ENCODE measurements at regions not wholly inside any gene's neighbourhood (a gene's known extent, or its start where the extent isn't known, plus 50 kb on each side); places are given as distances from the start of the nearest gene placed in this dataset.

- TF ChIP-seq, protein P1, sequence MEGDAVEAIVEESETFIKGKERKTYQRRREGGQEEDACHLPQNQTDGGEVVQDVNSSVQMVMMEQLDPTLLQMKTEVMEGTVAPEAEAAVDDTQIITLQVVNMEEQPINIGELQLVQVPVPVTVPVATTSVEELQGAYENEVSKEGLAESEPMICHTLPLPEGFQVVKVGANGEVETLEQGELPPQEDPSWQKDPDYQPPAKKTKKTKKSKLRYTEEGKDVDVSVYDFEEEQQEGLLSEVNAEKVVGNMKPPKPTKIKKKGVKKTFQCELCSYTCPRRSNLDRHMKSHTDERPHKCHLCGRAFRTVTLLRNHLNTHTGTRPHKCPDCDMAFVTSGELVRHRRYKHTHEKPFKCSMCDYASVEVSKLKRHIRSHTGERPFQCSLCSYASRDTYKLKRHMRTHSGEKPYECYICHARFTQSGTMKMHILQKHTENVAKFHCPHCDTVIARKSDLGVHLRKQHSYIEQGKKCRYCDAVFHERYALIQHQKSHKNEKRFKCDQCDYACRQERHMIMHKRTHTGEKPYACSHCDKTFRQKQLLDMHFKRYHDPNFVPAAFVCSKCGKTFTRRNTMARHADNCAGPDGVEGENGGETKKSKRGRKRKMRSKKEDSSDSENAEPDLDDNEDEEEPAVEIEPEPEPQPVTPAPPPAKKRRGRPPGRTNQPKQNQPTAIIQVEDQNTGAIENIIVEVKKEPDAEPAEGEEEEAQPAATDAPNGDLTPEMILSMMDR (IDR thresholded peaks at IDR 0.05): no peak
- no peak for TF ChIP-seq POLR2A (IDR thresholded peaks at IDR 0.05)
Measured at GRCh38 chr3:31389939-31390338, 142.8 kb upstream of the STT3B start.

Measured in Peyer's patch (tissue), 4 donors.